Vagina (tissue), 2 donors: ENCODE measurements at regions not wholly inside any gene's neighbourhood (a gene's known extent, or its start where the extent isn't known, plus 50 kb on each side); places are given as distances from the start of the nearest gene placed in this dataset.

Experiments used
- CTCF ChIP-seq, 3 experiments: fragments of 450-650 bp in 2 of 3; fragments of 200-600 bp in 1 of 3; sonication (generic) in 1 of 3; IDR thresholded peaks; one replicate each; pipeline ENCODE4 v1.5.1; 2017 to 2019; ENCODE audit warnings: antibody characterized with exemption in 3 of 3, mild to moderate bottlenecking in 2 of 3, moderate library complexity in 2 of 3
- POLR2A ChIP-seq, 2 donors: fragments of 450-650 bp; IDR thresholded peaks; one replicate each; pipeline ENCODE4 v1.6.1; 2017; ENCODE audit warnings: antibody characterized with exemption in 2 of 2, mild to moderate bottlenecking in 2 of 2, moderate library complexity in 2 of 2
- POLR2AphosphoS5 ChIP-seq, 2 donors: sonication (generic); formaldehyde crosslinking; IDR thresholded peaks; one replicate each; pipeline ENCODE4 v1.9.0; 2017; ENCODE audit warnings: antibody characterized with exemption in 2 of 2, mild to moderate bottlenecking in 2 of 2, low read depth in 1 of 2; ENCODE audit not compliant: insufficient read depth in 1 of 2

GRCh38 chr12:31899109-31899508 is 60.1 kb upstream of the RESF1 start:
- TF ChIP-seq POLR2AphosphoS5 (IDR thresholded peaks at IDR 0.05; ENCODE audit: insufficient read depth in 1 of 2, low read depth in 1 of 2) (no peak), CTCF (IDR thresholded peaks at IDR 0.05) (no peak), POLR2A (IDR thresholded peaks at IDR 0.05) (no peak)
